Body of pancreas (tissue), 4 donors: ENCODE measurements at regions not wholly inside any gene's neighbourhood (a gene's known extent, or its start where the extent isn't known, plus 50 kb on each side); places are given as distances from the start of the nearest gene placed in this dataset.

Source experiments
- POLR2A ChIP-seq, 3 donors: fragments of 450-650 bp; IDR thresholded peaks; one replicate each; pipeline ENCODE4 v1.6.1; 2016; ENCODE audit warnings: antibody characterized with exemption in 3 of 3, mild to moderate bottlenecking in 2 of 3
- TF ChIP-seq, protein P1 (sequence below), 7 experiments: fragments of 450-650 bp in 4 of 7; fragments of 200-600 bp in 3 of 7; sonication (generic) in 3 of 7; IDR thresholded peaks; one replicate each; pipeline ENCODE4 v1.5.1; 2016 to 2019; ENCODE audit warnings: antibody characterized with exemption in 7 of 7

DNA sequence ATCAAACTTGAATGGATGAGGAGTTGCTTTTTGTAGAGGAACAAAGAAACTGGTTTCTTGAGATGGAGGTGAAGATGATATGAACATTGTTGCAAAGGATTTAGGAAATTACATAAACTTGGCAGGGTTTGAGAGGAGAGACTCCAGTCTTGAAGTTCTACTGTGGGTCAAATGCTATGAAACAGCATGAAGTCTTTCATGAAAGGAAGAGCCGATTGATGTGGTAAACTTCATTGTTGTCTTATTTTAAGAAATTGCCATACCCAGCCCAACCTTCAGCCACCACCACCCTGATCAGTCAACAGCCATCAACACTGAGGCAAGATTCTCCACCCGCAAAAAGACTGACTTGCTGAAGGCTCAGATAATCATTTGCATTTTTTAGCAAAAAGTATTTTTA is 52.2 kb downstream of the SIPA1L2 start:
- no peak for TF ChIP-seq POLR2A (IDR thresholded peaks at IDR 0.05)
- TF ChIP-seq, protein P1, sequence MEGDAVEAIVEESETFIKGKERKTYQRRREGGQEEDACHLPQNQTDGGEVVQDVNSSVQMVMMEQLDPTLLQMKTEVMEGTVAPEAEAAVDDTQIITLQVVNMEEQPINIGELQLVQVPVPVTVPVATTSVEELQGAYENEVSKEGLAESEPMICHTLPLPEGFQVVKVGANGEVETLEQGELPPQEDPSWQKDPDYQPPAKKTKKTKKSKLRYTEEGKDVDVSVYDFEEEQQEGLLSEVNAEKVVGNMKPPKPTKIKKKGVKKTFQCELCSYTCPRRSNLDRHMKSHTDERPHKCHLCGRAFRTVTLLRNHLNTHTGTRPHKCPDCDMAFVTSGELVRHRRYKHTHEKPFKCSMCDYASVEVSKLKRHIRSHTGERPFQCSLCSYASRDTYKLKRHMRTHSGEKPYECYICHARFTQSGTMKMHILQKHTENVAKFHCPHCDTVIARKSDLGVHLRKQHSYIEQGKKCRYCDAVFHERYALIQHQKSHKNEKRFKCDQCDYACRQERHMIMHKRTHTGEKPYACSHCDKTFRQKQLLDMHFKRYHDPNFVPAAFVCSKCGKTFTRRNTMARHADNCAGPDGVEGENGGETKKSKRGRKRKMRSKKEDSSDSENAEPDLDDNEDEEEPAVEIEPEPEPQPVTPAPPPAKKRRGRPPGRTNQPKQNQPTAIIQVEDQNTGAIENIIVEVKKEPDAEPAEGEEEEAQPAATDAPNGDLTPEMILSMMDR (IDR thresholded peaks at IDR 0.05), result no peak
